ENCODE measurements at regions not wholly inside any gene's neighbourhood (a gene's known extent, or its start where the extent isn't known, plus 50 kb on each side); places are given as distances from the start of the nearest gene placed in this dataset.

GRCh38 chr5:143646961-143647360 is 165.0 kb upstream of the HMHB1 start:
- Histone ChIP-seq H3K27ac (ENCODE audit: insufficient read depth, low read length) (no peak overlapping the region), H3K27me3 (ENCODE audit: control insufficient read depth, insufficient read depth, low read length) (no peaks in the 10 kb centered on the region), H3K79me2 (ENCODE audit: control insufficient read depth, insufficient read depth, low read length) (no peaks in the 10 kb centered on the region), H3K4me1 (ENCODE audit: control insufficient read depth, extremely low read depth, insufficient read depth, low read length) (peaks cover 7% of the 10 kb centered on the region), H2AFZ (ENCODE audit: low read length) (no peak overlapping the region), H3K4me3 (replicated peaks in 1 of 4; ENCODE audit: control extremely low read depth in 1 of 4, insufficient read depth in 1 of 4, low read depth in 3 of 4, low read length in 4 of 4) (no peak overlapping the region), H4K20me1 (ENCODE audit: control insufficient read depth, extremely low read depth, insufficient read depth, low read length) (no peaks in the 10 kb centered on the region), H3K9me3 (ENCODE audit: control insufficient read depth, insufficient read depth, low read depth, low read length) (no peaks in the 10 kb centered on the region), H3K9ac (ENCODE audit: insufficient read depth, low read length) (no peak overlapping the region), H3K36me3 (ENCODE audit: control insufficient read depth, insufficient read depth, low read length) (no peaks in the 10 kb centered on the region), H3K4me2 (ENCODE audit: extremely low read depth, insufficient read depth, low read length) (no peak overlapping the region)
- no peak for TF ChIP-seq CTCF (conservative IDR thresholded peaks at IDR 0.05 in 1 of 2, IDR thresholded peaks at IDR 0.05 in 1 of 2; ENCODE audit: low read depth in 1 of 2, low read length in 2 of 2)
- TF ChIP-seq EZH2 (IDR thresholded peaks at IDR 0.05; ENCODE audit: low read length, missing control alignments): no peak
- no peak for DNase-seq (ENCODE audit: low read depth in 2 of 2)

GRCh38 chr5:143645356-143645755 is 166.6 kb upstream of the HMHB1 start:
- H2AFZ ChIP-seq (ENCODE audit: low read length): no peak overlapping the region
- H3K27me3 ChIP-seq (ENCODE audit: control insufficient read depth, insufficient read depth, low read length): no peaks in the 10 kb centered on the region
- no peak overlapping the region for H3K27ac ChIP-seq (ENCODE audit: insufficient read depth, low read length)
- H4K20me1 ChIP-seq (ENCODE audit: control insufficient read depth, extremely low read depth, insufficient read depth, low read length): no peaks in the 10 kb centered on the region
- no peak overlapping the region for H3K4me2 ChIP-seq (ENCODE audit: extremely low read depth, insufficient read depth, low read length)
- no peaks in the 10 kb centered on the region for H3K9me3 ChIP-seq (ENCODE audit: control insufficient read depth, insufficient read depth, low read depth, low read length)
- peaks cover 10% of the 10 kb centered on the region for H3K4me1 ChIP-seq (ENCODE audit: control insufficient read depth, extremely low read depth, insufficient read depth, low read length)
- H3K4me3 ChIP-seq (replicated peaks in 1 of 4; ENCODE audit: control extremely low read depth in 1 of 4, insufficient read depth in 1 of 4, low read depth in 3 of 4, low read length in 4 of 4): no peak overlapping the region
- no peaks in the 10 kb centered on the region for H3K79me2 ChIP-seq (ENCODE audit: control insufficient read depth, insufficient read depth, low read length)
- TF ChIP-seq CTCF (conservative IDR thresholded peaks at IDR 0.05 in 1 of 2, IDR thresholded peaks at IDR 0.05 in 1 of 2; ENCODE audit: low read depth in 1 of 2, low read length in 2 of 2) (no peak), EZH2 (IDR thresholded peaks at IDR 0.05; ENCODE audit: low read length, missing control alignments) (no peak)
- no peaks in the 10 kb centered on the region for H3K36me3 ChIP-seq (ENCODE audit: control insufficient read depth, insufficient read depth, low read length)
- H3K9ac ChIP-seq (ENCODE audit: insufficient read depth, low read length): no peak overlapping the region
- no peak for DNase-seq (ENCODE audit: low read depth in 2 of 2)

GRCh38 chr5:143644727-143645126 is 167.2 kb upstream of the HMHB1 start:
- TF ChIP-seq CTCF (conservative IDR thresholded peaks at IDR 0.05 in 1 of 2, IDR thresholded peaks at IDR 0.05 in 1 of 2; ENCODE audit: low read depth in 1 of 2, low read length in 2 of 2) (no peak), EZH2 (IDR thresholded peaks at IDR 0.05; ENCODE audit: low read length, missing control alignments) (no peak)
- Histone ChIP-seq H3K36me3 (ENCODE audit: control insufficient read depth, insufficient read depth, low read length) (no peaks in the 10 kb centered on the region), H3K27me3 (ENCODE audit: control insufficient read depth, insufficient read depth, low read length) (no peaks in the 10 kb centered on the region), H3K27ac (ENCODE audit: insufficient read depth, low read length) (no peak overlapping the region), H3K9me3 (ENCODE audit: control insufficient read depth, insufficient read depth, low read depth, low read length) (no peaks in the 10 kb centered on the region), H3K4me3 (replicated peaks in 1 of 4; ENCODE audit: control extremely low read depth in 1 of 4, insufficient read depth in 1 of 4, low read depth in 3 of 4, low read length in 4 of 4) (no peak overlapping the region), H3K4me2 (ENCODE audit: extremely low read depth, insufficient read depth, low read length) (no peak overlapping the region), H4K20me1 (ENCODE audit: control insufficient read depth, extremely low read depth, insufficient read depth, low read length) (no peaks in the 10 kb centered on the region), H3K79me2 (ENCODE audit: control insufficient read depth, insufficient read depth, low read length) (no peaks in the 10 kb centered on the region), H3K9ac (ENCODE audit: insufficient read depth, low read length) (no peak overlapping the region), H2AFZ (ENCODE audit: low read length) (no peak overlapping the region), H3K4me1 (ENCODE audit: control insufficient read depth, extremely low read depth, insufficient read depth, low read length) (peaks cover 10% of the 10 kb centered on the region)
- DNase-seq (ENCODE audit: low read depth in 2 of 2): no peak

Data from fibroblast of lung (primary cell).